ENCODE measurements at regions not wholly inside any gene's neighbourhood (a gene's known extent, or its start where the extent isn't known, plus 50 kb on each side); places are given as distances from the start of the nearest gene placed in this dataset.

GRCh38 chr5:18101532-18101931 is 467.3 kb downstream of the TAF11L14 start:
- TF ChIP-seq EZH2 (IDR thresholded peaks at IDR 0.05; ENCODE audit: low read length, missing control alignments) (no peak), CTCF (conservative IDR thresholded peaks at IDR 0.05 in 1 of 2, IDR thresholded peaks at IDR 0.05 in 1 of 2; ENCODE audit: low read depth in 1 of 2, low read length in 2 of 2) (no peak)
- Histone ChIP-seq H3K27me3 (ENCODE audit: control insufficient read depth, insufficient read depth, low read length) (no peaks in the 10 kb centered on the region), H3K4me3 (replicated peaks in 1 of 4; ENCODE audit: control extremely low read depth in 1 of 4, insufficient read depth in 1 of 4, low read depth in 3 of 4, low read length in 4 of 4) (no peak overlapping the region), H3K9ac (ENCODE audit: insufficient read depth, low read length) (no peak overlapping the region), H3K9me3 (ENCODE audit: control insufficient read depth, insufficient read depth, low read depth, low read length) (no peaks in the 10 kb centered on the region), H3K27ac (ENCODE audit: insufficient read depth, low read length) (no peak overlapping the region), H3K36me3 (ENCODE audit: control insufficient read depth, insufficient read depth, low read length) (no peaks in the 10 kb centered on the region), H2AFZ (ENCODE audit: low read length) (no peak overlapping the region), H3K4me1 (ENCODE audit: control insufficient read depth, extremely low read depth, insufficient read depth, low read length) (no peaks in the 10 kb centered on the region), H4K20me1 (ENCODE audit: control insufficient read depth, extremely low read depth, insufficient read depth, low read length) (no peaks in the 10 kb centered on the region), H3K79me2 (ENCODE audit: control insufficient read depth, insufficient read depth, low read length) (no peaks in the 10 kb centered on the region), H3K4me2 (ENCODE audit: extremely low read depth, insufficient read depth, low read length) (no peak overlapping the region)
- no peak for DNase-seq (ENCODE audit: low read depth in 2 of 2)

GRCh38 chr5:18102733-18103132 is 468.5 kb downstream of the TAF11L14 start:
- Histone ChIP-seq H3K36me3 (ENCODE audit: control insufficient read depth, insufficient read depth, low read length) (no peaks in the 10 kb centered on the region), H3K9ac (ENCODE audit: insufficient read depth, low read length) (no peak overlapping the region), H3K27ac (ENCODE audit: insufficient read depth, low read length) (no peak overlapping the region), H3K79me2 (ENCODE audit: control insufficient read depth, insufficient read depth, low read length) (no peaks in the 10 kb centered on the region), H3K27me3 (ENCODE audit: control insufficient read depth, insufficient read depth, low read length) (no peaks in the 10 kb centered on the region), H3K4me3 (replicated peaks in 1 of 4; ENCODE audit: control extremely low read depth in 1 of 4, insufficient read depth in 1 of 4, low read depth in 3 of 4, low read length in 4 of 4) (no peak overlapping the region), H3K4me1 (ENCODE audit: control insufficient read depth, extremely low read depth, insufficient read depth, low read length) (no peaks in the 10 kb centered on the region), H2AFZ (ENCODE audit: low read length) (no peak overlapping the region), H4K20me1 (ENCODE audit: control insufficient read depth, extremely low read depth, insufficient read depth, low read length) (no peaks in the 10 kb centered on the region), H3K4me2 (ENCODE audit: extremely low read depth, insufficient read depth, low read length) (no peak overlapping the region), H3K9me3 (ENCODE audit: control insufficient read depth, insufficient read depth, low read depth, low read length) (no peaks in the 10 kb centered on the region)
- DNase-seq (ENCODE audit: low read depth in 2 of 2) = no peak
- no peak for TF ChIP-seq EZH2 (IDR thresholded peaks at IDR 0.05; ENCODE audit: low read length, missing control alignments)
- no peak for TF ChIP-seq CTCF (conservative IDR thresholded peaks at IDR 0.05 in 1 of 2, IDR thresholded peaks at IDR 0.05 in 1 of 2; ENCODE audit: low read depth in 1 of 2, low read length in 2 of 2)

- H3K9me3 ChIP-seq (ENCODE audit: control insufficient read depth, insufficient read depth, low read depth, low read length) = no peaks in the 10 kb centered on the region
- no peaks in the 10 kb centered on the region for H3K36me3 ChIP-seq (ENCODE audit: control insufficient read depth, insufficient read depth, low read length)
- no peaks in the 10 kb centered on the region for H3K4me1 ChIP-seq (ENCODE audit: control insufficient read depth, extremely low read depth, insufficient read depth, low read length)
- no peaks in the 10 kb centered on the region for H4K20me1 ChIP-seq (ENCODE audit: control insufficient read depth, extremely low read depth, insufficient read depth, low read length)
- no peak overlapping the region for H3K27ac ChIP-seq (ENCODE audit: insufficient read depth, low read length)
- H3K79me2 ChIP-seq (ENCODE audit: control insufficient read depth, insufficient read depth, low read length) = no peaks in the 10 kb centered on the region
- H3K9ac ChIP-seq (ENCODE audit: insufficient read depth, low read length) = no peak overlapping the region
- H3K4me2 ChIP-seq (ENCODE audit: extremely low read depth, insufficient read depth, low read length) = no peak overlapping the region
- no peaks in the 10 kb centered on the region for H3K27me3 ChIP-seq (ENCODE audit: control insufficient read depth, insufficient read depth, low read length)
- DNase-seq (ENCODE audit: low read depth in 2 of 2) = no peak
- no peak for TF ChIP-seq EZH2 (IDR thresholded peaks at IDR 0.05; ENCODE audit: low read length, missing control alignments)
- TF ChIP-seq CTCF (conservative IDR thresholded peaks at IDR 0.05 in 1 of 2, IDR thresholded peaks at IDR 0.05 in 1 of 2; ENCODE audit: low read depth in 1 of 2, low read length in 2 of 2) = no peak
- no peak overlapping the region for H3K4me3 ChIP-seq (replicated peaks in 1 of 4; ENCODE audit: control extremely low read depth in 1 of 4, insufficient read depth in 1 of 4, low read depth in 3 of 4, low read length in 4 of 4)
- H2AFZ ChIP-seq (ENCODE audit: low read length) = no peak overlapping the region
Measured at GRCh38 chr5:18105449-18105848, 471.2 kb downstream of the TAF11L14 start.
